ENCODE measurements at regions not wholly inside any gene's neighbourhood (a gene's known extent, or its start where the extent isn't known, plus 50 kb on each side); places are given as distances from the start of the nearest gene placed in this dataset.
A peak's percentile ranks its signal among the peaks of the same experiment; 100 is the strongest.
"Not testable (repeated sequence)": the region's sequence is repeated elsewhere in the genome, so short reads cannot be mapped to it uniquely, and the experiment has no call there.

GRCh38 chr9:31030741-31031202 lies 1353.7 kb upstream of the ACO1 start:
- Mint-ChIP-seq H3K4me1 (no peaks in the 10 kb centered on the region), H3K27me3 (ENCODE audit: low read depth) (no peaks in the 10 kb centered on the region), H3K9me3 (no peaks in the 10 kb centered on the region), H3K4me3 (peak overlapping the region in 2 of 3 experiments; percentile 1 to 21), H3K27ac (no peak overlapping the region), H3K36me3 (ENCODE audit: low read depth) (no peaks in the 10 kb centered on the region)
- no peak for TF ChIP-seq CTCF (IDR thresholded peaks at IDR 0.05; ENCODE audit: unreplicated experiment in 3 of 3)

- H3K36me3 Mint-ChIP-seq (ENCODE audit: low read depth): no peaks in the 10 kb centered on the region
- no peak overlapping the region for H3K27ac Mint-ChIP-seq
- no peak for TF ChIP-seq CTCF (IDR thresholded peaks at IDR 0.05; ENCODE audit: unreplicated experiment in 3 of 3)
- H3K4me1 Mint-ChIP-seq: no peaks in the 10 kb centered on the region
- H3K4me3 Mint-ChIP-seq: no peak overlapping the region
- H3K9me3 Mint-ChIP-seq: no peaks in the 10 kb centered on the region
- H3K27me3 Mint-ChIP-seq (ENCODE audit: low read depth): no peaks in the 10 kb centered on the region
Observed at GRCh38 chr9:31032206-31032605, 1352.2 kb upstream of the ACO1 start.

DNA sequence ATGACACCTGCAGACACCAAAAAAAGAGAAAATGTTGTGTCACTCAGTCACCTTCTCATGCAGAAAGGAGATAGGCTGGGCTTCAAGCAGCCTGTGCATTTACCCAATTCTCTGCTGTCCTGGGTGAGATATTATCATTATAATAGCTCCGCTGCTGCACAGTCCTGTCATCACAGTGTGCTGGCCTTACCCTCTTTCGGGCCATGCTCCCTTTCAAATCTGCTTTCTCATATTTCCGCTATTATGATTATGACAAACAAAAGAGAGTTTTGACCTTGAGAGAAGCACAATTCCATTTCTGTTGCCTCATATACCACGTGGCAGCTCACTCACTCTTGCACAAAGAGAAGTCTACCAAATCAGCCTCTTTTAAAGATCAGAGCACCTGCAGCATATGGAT lies 1350.1 kb upstream of the ACO1 start:
- Mint-ChIP-seq H3K9me3 (no peaks in the 10 kb centered on the region), H3K36me3 (ENCODE audit: low read depth) (no peaks in the 10 kb centered on the region), H3K4me1 (no peaks in the 10 kb centered on the region), H3K27me3 (ENCODE audit: low read depth) (no peaks in the 10 kb centered on the region), H3K27ac (no peak overlapping the region), H3K4me3 (no peak overlapping the region)
- TF ChIP-seq CTCF (IDR thresholded peaks at IDR 0.05; ENCODE audit: unreplicated experiment in 3 of 3): no peak

- no peak overlapping the region for H3K4me3 Mint-ChIP-seq
- no peaks in the 10 kb centered on the region for H3K4me1 Mint-ChIP-seq
- TF ChIP-seq CTCF (IDR thresholded peaks at IDR 0.05; ENCODE audit: unreplicated experiment in 3 of 3): no peak
- H3K27me3 Mint-ChIP-seq (ENCODE audit: low read depth): no peaks in the 10 kb centered on the region
- H3K36me3 Mint-ChIP-seq (ENCODE audit: low read depth): no peaks in the 10 kb centered on the region
- H3K27ac Mint-ChIP-seq: no peak overlapping the region
- H3K9me3 Mint-ChIP-seq: no peaks in the 10 kb centered on the region
Observed at GRCh38 chr9:31040564-31040963, 1343.9 kb upstream of the ACO1 start.

DNA sequence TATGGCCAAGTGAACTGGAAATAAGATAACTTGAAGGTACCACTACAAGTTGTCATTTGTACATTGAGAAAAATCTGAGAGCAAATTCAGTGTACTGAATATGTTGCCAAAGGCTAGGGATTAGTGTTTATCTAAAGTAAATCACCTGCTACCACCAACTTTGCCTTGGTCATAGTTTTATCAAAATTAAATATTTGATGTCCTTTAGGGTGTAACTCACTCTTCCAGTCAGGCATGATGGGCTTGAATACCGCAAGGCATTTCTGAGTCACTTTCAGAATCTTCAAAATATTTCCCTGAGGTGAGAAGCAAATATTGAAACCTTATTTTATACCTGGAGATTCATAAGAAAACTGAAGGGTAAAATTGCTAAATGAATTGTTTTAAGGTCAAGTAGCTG lies 1338.6 kb upstream of the ACO1 start:
- no peak for TF ChIP-seq CTCF (IDR thresholded peaks at IDR 0.05; ENCODE audit: unreplicated experiment in 3 of 3)
- H3K27ac Mint-ChIP-seq: no peak overlapping the region
- H3K36me3 Mint-ChIP-seq (ENCODE audit: low read depth): no peaks in the 10 kb centered on the region
- no peaks in the 10 kb centered on the region for H3K9me3 Mint-ChIP-seq
- H3K4me3 Mint-ChIP-seq: no peak overlapping the region
- H3K4me1 Mint-ChIP-seq: no peaks in the 10 kb centered on the region
- H3K27me3 Mint-ChIP-seq (ENCODE audit: low read depth): no peaks in the 10 kb centered on the region

GRCh38 chr9:31061592-31061991 lies 1322.9 kb upstream of the ACO1 start:
- not testable (repeated sequence) for H3K27me3 Mint-ChIP-seq (ENCODE audit: low read depth); H3K27ac Mint-ChIP-seq; H3K4me3 Mint-ChIP-seq; H3K9me3 Mint-ChIP-seq; H3K36me3 Mint-ChIP-seq (ENCODE audit: low read depth); H3K4me1 Mint-ChIP-seq
